ENCODE measurements at regions not wholly inside any gene's neighbourhood (a gene's known extent, or its start where the extent isn't known, plus 50 kb on each side); places are given as distances from the start of the nearest gene placed in this dataset.

DNA sequence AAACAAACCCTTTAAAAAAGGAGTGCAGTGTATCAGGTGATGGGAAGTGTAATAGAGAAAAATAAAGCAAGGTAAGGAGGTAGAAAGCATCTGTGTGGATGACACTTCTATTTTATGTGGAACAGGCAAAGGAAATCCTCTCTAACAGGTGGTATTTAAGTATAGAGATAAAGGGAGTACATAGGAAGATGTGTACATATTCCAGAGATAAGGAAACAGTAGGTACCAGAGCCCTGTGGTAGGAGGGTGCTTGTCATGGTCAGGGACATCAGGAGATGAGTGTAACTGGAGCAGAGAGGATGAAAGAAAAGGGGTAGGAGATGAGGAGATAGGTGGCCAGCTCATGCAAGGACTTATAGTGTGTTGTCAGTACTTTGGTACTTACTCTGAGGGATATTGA, 65.8 kb downstream of the CHST2 start:
- TF ChIP-seq POLR2A (IDR thresholded peaks at IDR 0.05; ENCODE audit: low read length) (no peak), GATA1 (IDR thresholded peaks at IDR 0.05; ENCODE audit: low read depth, low read length) (no peak)
